ENCODE measurements at regions not wholly inside any gene's neighbourhood (a gene's known extent, or its start where the extent isn't known, plus 50 kb on each side); places are given as distances from the start of the nearest gene placed in this dataset.

DNA sequence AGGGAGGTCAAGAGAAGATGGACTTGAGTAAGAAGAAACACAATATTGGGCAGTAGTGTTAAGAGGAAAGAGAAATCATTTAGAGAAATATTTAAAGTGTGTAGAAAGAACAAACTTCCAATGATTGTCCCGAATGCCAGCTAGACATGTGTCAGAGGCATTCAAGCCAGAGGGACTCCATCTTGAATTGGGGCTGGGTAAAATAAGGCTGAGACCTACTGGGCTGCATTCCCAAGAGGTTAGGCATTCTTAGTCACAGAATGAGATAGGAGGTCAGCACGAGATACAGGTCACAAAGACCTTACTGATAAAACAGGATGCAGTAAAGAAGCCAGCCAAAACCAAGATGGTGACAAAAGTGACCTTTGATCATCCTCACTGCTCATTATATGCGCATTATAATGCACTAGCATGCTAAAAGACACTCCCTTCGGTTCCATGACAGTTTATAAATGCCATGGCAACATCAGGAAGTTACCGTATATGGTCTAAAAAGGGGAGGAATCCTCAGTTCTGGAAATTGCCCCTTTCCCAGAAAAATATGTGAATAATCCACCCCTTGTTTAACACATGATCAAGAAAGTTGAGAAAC is 127.0 kb upstream of the IPO5 start:
- no peaks in the 10 kb centered on the region for H3K4me1 ChIP-seq (ENCODE audit: control insufficient read depth in 1 of 2, extremely low read depth in 1 of 2, insufficient read depth in 2 of 2, low read length in 2 of 2)
- ATAC-seq (replicated peaks in 1 of 4) = no peak
- DNase-seq = no peak
- no peaks in the 10 kb centered on the region for H3K27me3 ChIP-seq (replicated peaks in 1 of 2; ENCODE audit: control insufficient read depth in 2 of 2, extremely low read depth in 1 of 2, insufficient read depth in 2 of 2, low read length in 1 of 2)
- 86% methylated on average over 3 of the region's 5 CpGs for WGBS (ENCODE audit: insufficient coverage)
- Mint-ChIP-seq H3K27ac (no peak overlapping the region), H3K36me3 (no peaks in the 10 kb centered on the region), H3K4me1 (no peaks in the 10 kb centered on the region), H3K27me3 (peaks cover 6 to 20% of the 10 kb centered on the region in 2 donors), H3K4me3 (no peak overlapping the region), H3K9me3 (peaks cover 0 to 13% (median 0%) of the 10 kb centered on the region in 3 donors)
- POLR2A ChIA-PET = no interaction called here
- H3K4me3 ChIP-seq (ENCODE audit: control insufficient read depth in 1 of 2, extremely low read depth in 1 of 2, low read length in 1 of 2) = no peak overlapping the region
- H3K36me3 ChIP-seq (ENCODE audit: control insufficient read depth in 2 of 2, extremely low read depth in 1 of 2, insufficient read depth in 1 of 2, low read length in 1 of 2) = no peaks in the 10 kb centered on the region
- CTCF ChIA-PET = no interaction called here
- H3K9me3 ChIP-seq = no peaks in the 10 kb centered on the region
- no peak overlapping the region for H3K27ac ChIP-seq (ENCODE audit: low read length)

GRCh38 chr13:97834250-97834649 is 119.2 kb upstream of the IPO5 start:
- peaks cover 0 to 8% of the 10 kb centered on the region in 2 donors for H3K27me3 Mint-ChIP-seq
- Histone ChIP-seq H3K27me3 (replicated peaks in 1 of 2; ENCODE audit: control insufficient read depth in 2 of 2, extremely low read depth in 1 of 2, insufficient read depth in 2 of 2, low read length in 1 of 2) (no peaks in the 10 kb centered on the region), H3K27ac (ENCODE audit: low read length) (no peak overlapping the region), H3K4me1 (ENCODE audit: control insufficient read depth in 1 of 2, extremely low read depth in 1 of 2, insufficient read depth in 2 of 2, low read length in 2 of 2) (no peaks in the 10 kb centered on the region), H3K4me3 (ENCODE audit: control insufficient read depth in 1 of 2, extremely low read depth in 1 of 2, low read length in 1 of 2) (no peak overlapping the region), H3K36me3 (ENCODE audit: control insufficient read depth in 2 of 2, extremely low read depth in 1 of 2, insufficient read depth in 1 of 2, low read length in 1 of 2) (no peaks in the 10 kb centered on the region), H3K9me3 (no peaks in the 10 kb centered on the region)
- no peak overlapping the region for H3K27ac Mint-ChIP-seq
- no peak for ATAC-seq (replicated peaks in 1 of 4)
- CTCF ChIA-PET = no interaction called here
- no peak overlapping the region for H3K4me3 Mint-ChIP-seq
- DNase-seq = no peak
- peaks cover 3 to 4% (median 3%) of the 10 kb centered on the region in 3 donors for H3K9me3 Mint-ChIP-seq
- POLR2A ChIA-PET = no interaction called here
- WGBS (ENCODE audit: insufficient coverage) = no CpG with 5 or more reads among the region's 5 CpGs
- H3K4me1 Mint-ChIP-seq = no peaks in the 10 kb centered on the region
- H3K36me3 Mint-ChIP-seq = no peaks in the 10 kb centered on the region

- Histone ChIP-seq H3K27me3 (replicated peaks in 1 of 2; ENCODE audit: control insufficient read depth in 2 of 2, extremely low read depth in 1 of 2, insufficient read depth in 2 of 2, low read length in 1 of 2) (peaks cover 0 to 3% of the 10 kb centered on the region in 2 experiments), H3K4me1 (ENCODE audit: control insufficient read depth in 1 of 2, extremely low read depth in 1 of 2, insufficient read depth in 2 of 2, low read length in 2 of 2) (no peaks in the 10 kb centered on the region), H3K4me3 (ENCODE audit: control insufficient read depth in 1 of 2, extremely low read depth in 1 of 2, low read length in 1 of 2) (no peak overlapping the region), H3K36me3 (ENCODE audit: control insufficient read depth in 2 of 2, extremely low read depth in 1 of 2, insufficient read depth in 1 of 2, low read length in 1 of 2) (no peaks in the 10 kb centered on the region), H3K27ac (ENCODE audit: low read length) (no peak overlapping the region), H3K9me3 (no peaks in the 10 kb centered on the region)
- H3K4me3 Mint-ChIP-seq = no peak overlapping the region
- H3K9me3 Mint-ChIP-seq = no peaks in the 10 kb centered on the region
- H3K27ac Mint-ChIP-seq = no peak overlapping the region
- WGBS (ENCODE audit: insufficient coverage) = no CpG with 5 or more reads among the region's 1 CpG
- H3K27me3 Mint-ChIP-seq = peaks cover 24 to 29% of the 10 kb centered on the region in 2 donors
- ChIA-PET POLR2A (no interaction called here), CTCF (no interaction called here)
- no peak for ATAC-seq (replicated peaks in 1 of 4)
- DNase-seq = no peak
- H3K4me1 Mint-ChIP-seq = no peaks in the 10 kb centered on the region
- no peaks in the 10 kb centered on the region for H3K36me3 Mint-ChIP-seq
Observed at GRCh38 chr13:97843189-97843588, 110.3 kb upstream of the IPO5 start.

DNA sequence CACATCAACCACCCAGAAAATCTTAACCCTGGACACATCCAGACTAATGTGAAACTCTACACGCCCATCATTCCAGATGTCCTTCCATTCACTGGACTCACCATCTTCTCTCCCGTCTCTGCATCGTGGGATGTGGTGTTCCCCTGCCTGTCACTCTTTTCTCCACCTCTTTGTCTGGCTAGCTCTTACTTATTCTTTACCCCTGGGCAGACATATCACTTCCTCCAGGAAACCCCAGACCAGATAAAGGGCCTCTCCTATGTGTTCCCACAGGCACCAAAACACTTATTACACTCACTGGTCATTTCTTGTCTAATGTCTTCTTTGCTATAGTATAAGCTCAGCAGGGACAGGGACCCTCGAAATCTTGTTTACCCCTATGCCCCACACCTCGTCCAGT is 109.3 kb upstream of the IPO5 start:
- Histone ChIP-seq H3K9me3 (no peaks in the 10 kb centered on the region), H3K36me3 (ENCODE audit: control insufficient read depth in 2 of 2, extremely low read depth in 1 of 2, insufficient read depth in 1 of 2, low read length in 1 of 2) (no peaks in the 10 kb centered on the region), H3K4me3 (ENCODE audit: control insufficient read depth in 1 of 2, extremely low read depth in 1 of 2, low read length in 1 of 2) (no peak overlapping the region), H3K27me3 (replicated peaks in 1 of 2; ENCODE audit: control insufficient read depth in 2 of 2, extremely low read depth in 1 of 2, insufficient read depth in 2 of 2, low read length in 1 of 2) (peaks cover 0 to 7% of the 10 kb centered on the region in 2 experiments), H3K4me1 (ENCODE audit: control insufficient read depth in 1 of 2, extremely low read depth in 1 of 2, insufficient read depth in 2 of 2, low read length in 2 of 2) (no peaks in the 10 kb centered on the region), H3K27ac (ENCODE audit: low read length) (no peak overlapping the region)
- DNase-seq = no peak
- WGBS (ENCODE audit: insufficient coverage) = 59% methylated on average over 3 of the region's 5 CpGs
- ChIA-PET POLR2A (no interaction called here), CTCF (no interaction called here)
- H3K27me3 Mint-ChIP-seq = peaks cover 27 to 28% of the 10 kb centered on the region in 2 donors
- ATAC-seq (replicated peaks in 1 of 4) = no peak
- no peak overlapping the region for H3K27ac Mint-ChIP-seq
- H3K4me1 Mint-ChIP-seq = no peaks in the 10 kb centered on the region
- no peaks in the 10 kb centered on the region for H3K36me3 Mint-ChIP-seq
- H3K4me3 Mint-ChIP-seq = no peak overlapping the region
- H3K9me3 Mint-ChIP-seq = no peaks in the 10 kb centered on the region

DNA sequence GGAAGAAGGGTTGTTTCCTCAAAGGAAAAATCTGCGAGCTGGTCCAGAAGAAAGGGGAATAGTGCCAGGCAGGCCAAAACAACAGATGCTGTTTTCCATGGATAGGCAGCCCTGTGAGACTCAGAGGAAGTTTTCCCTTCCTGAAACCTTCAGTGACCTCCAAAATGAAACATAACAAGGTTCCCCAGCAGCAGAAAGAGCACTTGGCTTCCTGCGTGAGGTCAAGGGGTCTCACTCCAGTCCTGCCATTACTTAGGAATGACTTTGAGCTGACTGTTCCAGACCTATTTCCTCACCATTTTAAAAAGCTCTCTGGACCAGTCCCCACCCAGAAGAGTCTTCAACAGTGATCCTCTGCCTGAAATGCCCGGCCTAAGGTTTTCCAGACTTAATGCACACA is 104.6 kb upstream of the IPO5 start:
- Mint-ChIP-seq H3K4me1 (no peaks in the 10 kb centered on the region), H3K36me3 (no peaks in the 10 kb centered on the region), H3K9me3 (no peaks in the 10 kb centered on the region), H3K27me3 (peaks cover 27 to 33% of the 10 kb centered on the region in 2 donors), H3K27ac (no peak overlapping the region), H3K4me3 (no peak overlapping the region)
- ChIA-PET CTCF (no interaction called here), POLR2A (no interaction called here)
- DNase-seq = no peak
- no peaks in the 10 kb centered on the region for H3K36me3 ChIP-seq (ENCODE audit: control insufficient read depth in 2 of 2, extremely low read depth in 1 of 2, insufficient read depth in 1 of 2, low read length in 1 of 2)
- no peak for ATAC-seq (replicated peaks in 1 of 4)
- WGBS (ENCODE audit: insufficient coverage) = 71% methylated on average over 2 of the region's 3 CpGs
- H3K9me3 ChIP-seq = no peaks in the 10 kb centered on the region
- no peak overlapping the region for H3K27ac ChIP-seq (ENCODE audit: low read length)
- peaks cover 0 to 13% of the 10 kb centered on the region in 2 experiments for H3K27me3 ChIP-seq (replicated peaks in 1 of 2; ENCODE audit: control insufficient read depth in 2 of 2, extremely low read depth in 1 of 2, insufficient read depth in 2 of 2, low read length in 1 of 2)
- no peak overlapping the region for H3K4me3 ChIP-seq (ENCODE audit: control insufficient read depth in 1 of 2, extremely low read depth in 1 of 2, low read length in 1 of 2)
- no peaks in the 10 kb centered on the region for H3K4me1 ChIP-seq (ENCODE audit: control insufficient read depth in 1 of 2, extremely low read depth in 1 of 2, insufficient read depth in 2 of 2, low read length in 2 of 2)

DNA sequence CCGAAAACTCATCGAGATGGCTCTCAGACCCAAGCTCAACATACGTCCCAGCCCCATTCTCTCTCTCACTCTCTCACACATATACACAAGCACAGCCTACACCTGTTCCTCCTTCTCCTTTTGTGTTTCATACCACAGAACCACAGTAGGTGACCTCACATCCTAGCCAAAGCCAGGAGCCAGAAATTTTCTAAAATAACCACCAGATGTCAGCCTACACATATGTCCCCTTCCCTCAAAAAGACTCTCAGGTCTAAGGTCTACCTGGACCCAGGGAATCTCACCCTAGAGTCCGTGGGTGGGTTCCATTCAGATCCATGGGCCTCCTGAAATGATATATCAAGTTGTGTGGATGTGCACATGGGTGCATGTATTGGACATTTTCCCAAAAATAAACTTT is 104.2 kb upstream of the IPO5 start:
- H3K27me3 Mint-ChIP-seq = peaks cover 24 to 29% of the 10 kb centered on the region in 2 donors
- ChIA-PET CTCF (no interaction called here), POLR2A (no interaction called here)
- no peaks in the 10 kb centered on the region for H3K9me3 Mint-ChIP-seq
- no peaks in the 10 kb centered on the region for H3K4me1 Mint-ChIP-seq
- 38% methylated on average over 3 of the region's 4 CpGs for WGBS (ENCODE audit: insufficient coverage)
- Histone ChIP-seq H3K4me1 (ENCODE audit: control insufficient read depth in 1 of 2, extremely low read depth in 1 of 2, insufficient read depth in 2 of 2, low read length in 2 of 2) (no peaks in the 10 kb centered on the region), H3K36me3 (ENCODE audit: control insufficient read depth in 2 of 2, extremely low read depth in 1 of 2, insufficient read depth in 1 of 2, low read length in 1 of 2) (no peaks in the 10 kb centered on the region), H3K4me3 (ENCODE audit: control insufficient read depth in 1 of 2, extremely low read depth in 1 of 2, low read length in 1 of 2) (no peak overlapping the region), H3K27ac (ENCODE audit: low read length) (no peak overlapping the region), H3K27me3 (replicated peaks in 1 of 2; ENCODE audit: control insufficient read depth in 2 of 2, extremely low read depth in 1 of 2, insufficient read depth in 2 of 2, low read length in 1 of 2) (peaks cover 0 to 13% of the 10 kb centered on the region in 2 experiments), H3K9me3 (no peaks in the 10 kb centered on the region)
- H3K36me3 Mint-ChIP-seq = no peaks in the 10 kb centered on the region
- no peak for ATAC-seq (replicated peaks in 1 of 4)
- H3K4me3 Mint-ChIP-seq = no peak overlapping the region
- no peak for DNase-seq
- no peak overlapping the region for H3K27ac Mint-ChIP-seq

DNA sequence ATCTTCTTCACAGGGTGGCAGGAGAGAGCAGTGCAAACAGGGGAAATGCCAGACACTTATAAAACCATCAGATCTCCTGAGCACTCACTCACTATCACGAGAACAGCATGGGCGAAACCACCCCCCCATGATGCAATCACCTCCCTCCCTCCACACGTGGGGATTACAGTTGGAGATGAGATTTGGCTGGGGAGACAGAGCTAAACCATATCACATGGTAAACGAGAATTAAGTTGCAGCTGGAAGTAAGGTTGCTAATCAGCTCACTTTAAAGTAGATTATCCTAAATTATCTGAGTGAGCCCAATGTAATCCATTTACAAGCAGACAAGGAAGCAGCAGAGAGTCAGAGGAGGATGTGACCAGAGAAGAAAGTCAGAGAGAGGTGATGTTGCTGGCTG is 102.2 kb upstream of the IPO5 start:
- H3K27ac ChIP-seq (ENCODE audit: low read length) = no peak overlapping the region
- ChIA-PET CTCF (no interaction called here), POLR2A (no interaction called here)
- H3K4me3 ChIP-seq (ENCODE audit: control insufficient read depth in 1 of 2, extremely low read depth in 1 of 2, low read length in 1 of 2) = no peak overlapping the region
- no peak for DNase-seq
- Mint-ChIP-seq H3K27ac (no peak overlapping the region), H3K4me1 (no peaks in the 10 kb centered on the region), H3K9me3 (no peaks in the 10 kb centered on the region), H3K4me3 (no peak overlapping the region), H3K27me3 (peaks cover 23 to 26% of the 10 kb centered on the region in 2 donors), H3K36me3 (no peaks in the 10 kb centered on the region)
- no peaks in the 10 kb centered on the region for H3K9me3 ChIP-seq
- peaks cover 0 to 13% of the 10 kb centered on the region in 2 experiments for H3K27me3 ChIP-seq (replicated peaks in 1 of 2; ENCODE audit: control insufficient read depth in 2 of 2, extremely low read depth in 1 of 2, insufficient read depth in 2 of 2, low read length in 1 of 2)
- ATAC-seq (replicated peaks in 1 of 4) = no peak
- H3K36me3 ChIP-seq (ENCODE audit: control insufficient read depth in 2 of 2, extremely low read depth in 1 of 2, insufficient read depth in 1 of 2, low read length in 1 of 2) = no peaks in the 10 kb centered on the region
- no CpG with 5 or more reads among the region's 4 CpGs for WGBS (ENCODE audit: insufficient coverage)
- no peaks in the 10 kb centered on the region for H3K4me1 ChIP-seq (ENCODE audit: control insufficient read depth in 1 of 2, extremely low read depth in 1 of 2, insufficient read depth in 2 of 2, low read length in 2 of 2)
